NCI-H82 treated with DMSO at 0.1 percent for 48 hours (cell line): ENCODE measurements at regions not wholly inside any gene's neighbourhood (a gene's known extent, or its start where the extent isn't known, plus 50 kb on each side); places are given as distances from the start of the nearest gene placed in this dataset.
"Not testable (repeated sequence)": the region's sequence is repeated elsewhere in the genome, so short reads cannot be mapped to it uniquely, and the experiment has no call there.

Source experiments
- DNase-seq: peaks from one replicate; lab custom pipeline; 2025; ENCODE audit not compliant: unreplicated experiment; lab: John Stamatoyannopoulos, UW

DNA sequence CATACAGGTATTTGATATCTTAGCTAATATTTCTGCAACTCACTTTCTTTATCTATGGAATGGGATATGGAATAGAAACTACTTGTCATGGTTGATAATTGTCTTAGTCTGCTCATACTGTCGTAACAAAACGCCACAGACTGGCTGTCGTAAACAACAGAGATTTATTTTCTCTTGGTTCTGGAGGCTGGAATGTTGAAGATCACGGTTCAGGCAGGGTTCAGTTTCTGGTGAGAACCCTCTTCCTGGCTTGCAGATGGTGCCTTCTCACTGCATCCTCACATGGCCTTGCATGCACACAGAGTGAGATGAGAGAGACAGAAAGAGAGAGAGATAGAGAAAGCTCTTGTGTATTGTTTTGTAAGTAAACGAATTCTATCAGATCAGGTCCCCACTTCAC is 332.7 kb upstream of the MAGI2 start:
- no peak for DNase-seq

DNA sequence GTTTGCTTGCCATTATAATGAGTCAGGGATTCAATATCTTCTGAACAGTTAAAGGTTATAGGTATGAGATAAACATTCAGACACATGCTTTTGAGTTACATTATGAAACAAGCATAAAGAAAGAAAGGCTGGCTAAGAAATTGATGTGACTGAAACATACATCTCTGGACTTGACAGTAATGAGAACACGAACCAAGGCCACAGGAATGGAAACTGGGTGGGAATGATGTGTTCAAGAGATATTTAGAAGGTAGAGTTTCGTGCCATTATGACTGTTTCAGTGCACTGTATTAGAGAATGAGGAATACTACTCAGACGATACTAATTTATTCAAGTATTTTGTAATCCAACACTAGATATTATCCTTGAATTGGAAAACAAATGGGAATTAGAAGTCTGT is 332.1 kb upstream of the MAGI2 start:
- no peak for DNase-seq

DNA sequence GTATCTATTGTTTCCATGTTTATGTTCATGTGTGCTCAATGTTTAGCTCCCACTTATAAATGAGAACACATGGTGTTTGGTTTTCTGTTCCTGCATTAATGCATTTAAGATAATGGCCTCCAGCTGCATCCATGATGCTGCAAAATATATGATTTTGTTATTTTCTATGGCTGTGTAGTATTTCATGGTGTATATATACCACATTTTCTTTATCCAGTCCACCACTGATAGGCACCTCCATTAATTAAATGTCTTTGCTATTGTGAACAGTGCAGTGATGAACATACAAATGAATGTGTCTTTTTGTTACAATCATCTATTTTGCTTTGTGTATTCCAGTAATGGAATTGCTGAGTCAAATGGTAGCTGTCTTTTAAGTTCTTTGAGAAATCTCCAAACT is 329.4 kb upstream of the MAGI2 start:
- no peak for DNase-seq

DNA sequence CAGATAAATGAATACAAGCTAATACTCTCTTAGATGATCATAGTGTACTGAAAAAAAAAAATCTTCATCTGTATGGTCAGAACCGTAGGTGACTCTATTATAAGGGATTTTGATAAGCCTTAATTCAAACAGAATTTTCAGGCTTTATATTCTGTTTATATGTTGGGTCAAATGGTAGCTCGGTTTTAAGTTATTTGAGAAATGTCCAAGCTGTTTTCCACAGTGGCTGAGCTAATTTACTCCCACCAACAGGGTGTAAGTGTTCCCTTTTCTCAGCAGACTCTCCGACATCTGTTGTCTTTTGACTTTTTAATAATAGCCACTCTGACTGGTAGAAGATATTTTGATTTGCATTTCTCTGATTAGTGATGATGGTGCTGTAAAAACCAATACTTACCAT is 328.8 kb upstream of the MAGI2 start:
- DNase-seq: no peak

DNA sequence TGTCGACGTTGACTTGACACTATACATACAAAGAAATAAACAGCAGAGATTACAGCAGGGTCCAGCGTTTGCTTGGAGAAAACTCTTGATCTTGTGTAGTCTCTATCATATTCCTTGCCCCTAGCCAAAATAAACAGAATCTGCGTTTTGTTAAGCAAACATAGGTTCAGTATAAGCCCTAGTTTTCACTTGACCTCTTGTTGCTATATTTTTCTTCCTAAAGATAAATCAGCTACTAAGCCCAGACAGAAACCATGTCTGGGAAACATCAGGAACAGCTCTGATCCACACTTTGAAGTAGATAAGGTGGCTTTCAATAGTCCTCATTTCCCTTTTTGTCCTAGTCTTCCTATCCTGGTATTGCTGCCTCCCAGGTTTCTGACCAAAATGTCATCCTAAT is 328.2 kb upstream of the MAGI2 start:
- DNase-seq: no peak

DNA sequence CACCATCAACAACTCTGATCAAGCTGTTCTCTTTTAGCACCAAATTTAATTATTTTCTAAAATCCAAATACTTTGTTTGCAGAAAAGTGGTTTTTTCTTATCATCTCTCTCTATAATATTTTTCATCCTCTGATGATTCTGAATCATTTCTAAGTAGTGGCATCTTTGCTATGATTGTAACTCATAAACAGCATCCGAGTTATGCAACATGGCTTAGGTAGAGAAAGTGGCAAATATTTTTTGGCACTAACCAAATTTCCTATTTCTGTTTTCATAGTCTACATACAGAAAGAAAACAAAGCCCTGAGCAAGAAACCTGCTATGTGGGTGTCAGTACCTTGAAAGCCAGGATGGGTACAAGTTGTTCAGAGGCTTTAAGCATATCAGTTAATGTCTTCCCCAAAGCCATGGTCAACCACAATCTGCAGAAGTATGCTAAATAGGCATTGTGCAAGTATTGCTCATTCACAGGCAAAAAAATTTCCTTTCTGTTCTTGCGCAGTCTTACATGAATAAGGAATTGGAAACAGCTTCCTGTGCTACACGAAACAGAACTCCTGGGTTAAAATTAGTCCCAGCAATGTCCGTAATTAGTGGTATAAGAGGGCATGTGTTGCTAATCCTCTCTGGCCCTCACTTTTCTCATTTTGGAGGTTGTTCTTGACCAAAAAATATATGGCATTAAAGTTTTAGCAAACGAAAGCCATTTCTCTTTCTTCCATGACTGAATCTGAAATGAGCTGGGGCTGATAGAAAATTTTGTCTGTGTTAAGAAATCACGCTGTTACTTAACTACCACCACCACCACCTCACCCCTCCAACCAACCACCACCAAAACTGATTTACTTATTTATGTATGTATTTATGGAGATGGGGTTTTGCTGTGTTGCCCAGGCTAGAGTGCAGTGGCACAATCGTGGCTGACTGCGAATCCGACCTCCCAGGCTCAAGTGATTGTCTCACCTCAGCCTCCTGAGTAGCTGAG is 325.6 kb upstream of the MAGI2 start:
- no peak for DNase-seq

DNA sequence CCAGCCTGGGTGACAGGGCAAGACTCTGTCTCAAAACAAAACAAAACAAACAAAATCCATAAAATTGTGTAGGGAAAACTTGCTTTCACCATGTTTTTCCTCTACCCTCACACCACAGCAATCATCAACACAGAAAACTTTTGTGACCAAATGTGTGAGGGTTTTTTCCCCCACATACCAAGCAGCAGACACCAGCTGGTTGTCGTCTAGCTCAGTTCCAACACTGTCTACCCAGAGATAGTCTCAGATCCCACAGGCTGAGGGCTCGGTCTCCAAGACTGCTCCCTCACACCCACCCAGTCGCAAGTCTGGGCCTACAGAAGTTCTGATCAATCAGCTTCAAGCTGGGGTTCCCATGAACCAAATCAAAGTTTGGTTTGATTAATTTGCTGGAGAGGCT is 322.4 kb upstream of the MAGI2 start:
- no peak for DNase-seq

DNA sequence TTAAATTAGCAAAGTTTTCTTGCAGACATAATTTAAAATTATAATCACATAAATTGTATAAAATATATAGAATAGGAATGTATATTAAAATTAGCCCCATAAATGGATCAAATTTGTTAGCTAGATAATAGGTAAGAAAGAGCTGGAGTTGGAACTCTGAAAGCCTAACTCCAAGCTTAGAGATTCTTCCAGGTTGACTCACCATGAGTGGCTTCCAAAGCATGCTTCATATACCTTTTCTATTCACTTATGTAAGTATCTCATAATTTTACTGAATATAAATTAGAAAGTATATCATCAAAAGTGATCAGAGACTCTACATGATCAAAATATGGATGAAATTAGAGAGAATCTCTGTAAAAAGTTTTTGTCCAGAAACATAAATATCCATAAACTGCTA is 320.7 kb upstream of the MAGI2 start:
- no peak for DNase-seq

DNA sequence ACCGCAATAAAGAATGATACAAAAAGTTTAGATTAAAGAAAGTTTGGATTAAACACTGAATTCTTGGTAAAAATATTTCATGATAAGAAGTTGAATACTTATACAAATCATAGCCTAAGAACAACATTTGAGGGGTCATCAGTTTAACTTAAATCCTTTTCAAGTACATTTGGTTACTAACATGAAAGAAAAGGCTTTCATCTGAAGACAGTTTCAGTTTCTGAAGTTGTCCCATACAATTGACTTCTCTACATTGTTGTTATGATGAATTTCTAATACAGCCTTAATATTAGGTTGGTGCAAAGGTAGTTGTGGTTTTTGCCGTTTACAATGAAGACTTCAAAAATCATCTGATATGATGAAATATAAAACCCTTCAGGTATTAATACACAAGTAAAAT is 317.5 kb upstream of the MAGI2 start:
- DNase-seq: no peak

DNA sequence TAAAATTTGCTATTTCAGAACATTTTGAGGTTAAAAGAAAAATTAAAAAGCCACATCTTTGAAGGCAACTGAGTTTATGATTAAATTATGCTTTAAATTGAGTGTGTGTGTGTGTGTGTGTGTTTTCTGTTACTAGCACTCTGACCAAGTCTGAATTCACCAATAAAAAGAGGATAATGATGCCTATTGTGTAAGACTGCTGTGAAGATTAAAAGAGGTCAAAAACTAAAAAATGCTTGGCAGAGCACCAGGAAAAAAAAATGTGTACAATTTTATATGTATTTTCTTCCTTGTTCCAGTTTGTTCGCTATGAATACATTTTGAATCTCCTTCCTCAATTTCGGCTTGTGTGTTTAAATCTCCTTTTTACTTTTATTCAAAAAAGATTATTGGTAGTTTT is 316.6 kb upstream of the MAGI2 start:
- DNase-seq: no peak

DNA sequence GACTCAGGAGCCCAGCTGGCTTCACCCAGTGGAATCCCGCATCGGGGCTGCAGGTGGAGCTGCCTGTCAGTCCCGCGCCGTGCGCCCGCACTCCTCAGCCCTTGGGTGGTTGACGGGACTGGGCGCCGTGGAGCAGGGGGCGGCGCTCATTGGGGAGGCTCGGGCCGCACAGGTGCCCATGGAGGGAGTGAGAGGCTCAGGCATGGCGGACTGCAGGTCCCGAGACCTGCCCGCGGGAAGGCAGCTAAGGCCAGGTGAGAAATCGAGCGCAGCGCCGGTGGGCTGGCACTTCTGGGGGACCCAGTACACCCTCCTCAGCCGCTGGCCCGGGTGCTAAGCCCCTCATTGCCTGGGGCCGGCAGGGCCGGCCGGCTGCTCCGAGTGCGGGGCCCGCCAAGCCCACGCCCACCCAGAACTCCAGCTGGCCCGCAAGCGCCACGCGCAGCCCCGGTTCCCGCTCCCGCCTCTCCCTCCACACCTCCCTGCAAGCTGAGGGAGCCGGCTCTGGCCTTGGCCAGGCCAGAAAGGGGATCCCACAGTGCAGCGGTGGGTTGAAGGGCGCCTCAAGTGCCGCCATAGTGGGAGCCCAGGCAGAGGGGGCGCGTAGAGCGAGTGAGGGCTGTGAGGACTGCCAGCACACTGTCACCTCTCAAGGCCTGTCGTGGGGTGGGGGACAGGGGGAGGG is 314.6 kb upstream of the MAGI2 start:
- not testable (repeated sequence) for DNase-seq

DNA sequence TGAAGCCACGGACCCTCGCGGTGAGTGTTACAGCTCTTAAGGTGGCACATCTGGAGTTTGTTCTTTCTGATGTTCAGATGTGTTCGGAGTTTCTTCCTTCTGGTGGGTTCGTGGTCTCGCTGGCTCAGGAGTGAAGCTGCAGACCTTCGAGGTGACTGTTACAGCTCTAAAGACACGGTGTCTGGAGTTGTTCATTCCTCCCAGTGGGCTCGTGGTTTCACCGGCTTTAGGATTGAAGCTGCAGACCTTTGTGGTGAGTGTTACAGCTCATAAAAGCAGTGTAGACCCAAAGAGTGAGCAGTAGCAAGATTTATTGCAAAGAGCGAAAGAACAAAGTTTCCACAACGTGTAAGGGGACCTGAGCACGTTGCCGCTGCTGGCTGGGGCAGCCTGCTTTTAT is 313.7 kb upstream of the MAGI2 start:
- not testable (repeated sequence) for DNase-seq

DNA sequence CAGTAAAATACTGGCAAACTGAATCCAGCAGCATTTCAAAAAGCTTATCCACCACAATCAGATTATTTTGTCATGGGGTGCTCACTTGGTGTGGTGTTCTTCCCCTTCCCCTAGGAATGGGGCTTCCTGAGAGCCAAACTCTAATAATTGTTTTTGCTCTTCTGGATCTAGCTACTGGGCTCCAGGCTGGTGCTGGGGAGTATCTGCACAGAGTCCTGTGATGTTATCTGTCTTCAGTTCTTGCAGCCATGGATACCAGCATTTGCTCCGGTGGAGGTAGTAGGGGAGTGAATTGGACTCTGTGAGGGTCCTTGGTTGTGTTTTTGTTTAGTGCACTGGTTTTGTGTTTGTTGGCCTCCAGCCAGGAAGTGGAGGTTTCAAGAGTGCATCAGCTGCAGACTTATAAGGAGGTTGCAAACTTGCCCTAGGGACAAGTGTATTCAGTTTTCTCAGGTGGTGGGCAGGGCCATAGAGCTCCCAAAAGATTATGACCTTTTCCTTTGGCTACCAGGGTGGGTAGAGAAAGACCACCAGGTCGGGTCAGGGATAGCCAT is 308.5 kb upstream of the MAGI2 start:
- no peak for DNase-seq

DNA sequence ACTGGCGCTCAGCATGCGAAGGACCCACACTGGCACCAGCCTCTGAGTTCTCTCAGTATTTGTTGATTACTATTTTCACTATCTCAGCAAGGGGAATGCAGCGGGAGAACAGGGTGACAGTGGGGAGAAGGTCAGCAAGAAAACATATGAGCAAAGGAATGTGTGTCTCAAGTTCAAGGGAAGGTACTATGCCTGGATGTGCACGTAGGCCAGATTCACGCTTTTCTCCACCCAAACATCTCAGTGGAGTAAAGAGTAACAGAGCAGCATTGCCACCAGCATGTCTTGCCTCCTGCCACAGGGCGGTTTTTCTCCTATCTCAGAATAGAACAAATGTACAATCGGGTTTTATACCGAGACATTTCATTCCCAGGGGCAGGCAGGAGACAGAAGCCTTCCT is 297.5 kb upstream of the MAGI2 start:
- not testable (repeated sequence) for DNase-seq

DNA sequence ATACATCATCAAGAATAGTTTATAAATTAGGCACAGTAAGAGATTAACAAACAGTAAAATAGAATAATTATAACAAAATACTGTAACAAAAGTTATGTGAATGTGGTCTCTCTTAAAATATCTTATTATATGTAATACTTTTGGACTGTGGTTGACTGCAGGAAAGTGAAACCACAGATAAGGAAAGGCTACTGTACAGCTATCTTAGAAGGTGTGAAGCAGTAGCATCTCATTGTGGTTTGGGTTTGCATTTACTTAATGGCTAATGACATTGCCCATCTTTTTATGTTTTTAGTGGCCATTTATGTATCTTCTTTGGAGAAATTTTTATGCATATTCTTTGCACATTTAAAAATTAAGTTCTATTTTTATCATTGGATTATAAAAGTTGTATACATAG is 296.4 kb upstream of the MAGI2 start:
- no peak for DNase-seq

DNA sequence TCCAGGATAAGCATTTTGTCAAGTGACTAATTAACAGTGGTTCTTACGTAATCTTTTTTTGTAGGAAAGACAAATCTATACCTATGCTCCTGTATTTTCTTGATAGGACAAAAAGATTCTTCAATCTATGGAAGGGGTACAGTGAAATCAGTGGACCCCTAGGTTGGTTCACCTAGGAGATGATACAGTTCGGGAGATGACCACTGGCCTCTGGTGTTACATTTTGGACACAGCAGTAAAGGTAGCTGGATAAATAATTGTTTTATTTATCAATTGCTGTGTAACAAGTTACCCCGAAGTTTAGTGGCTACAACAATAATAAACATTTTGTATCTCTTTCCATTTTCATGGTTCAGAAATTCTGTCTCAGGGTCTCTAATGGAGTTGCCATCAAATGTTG is 288.2 kb upstream of the MAGI2 start:
- no peak for DNase-seq

DNA sequence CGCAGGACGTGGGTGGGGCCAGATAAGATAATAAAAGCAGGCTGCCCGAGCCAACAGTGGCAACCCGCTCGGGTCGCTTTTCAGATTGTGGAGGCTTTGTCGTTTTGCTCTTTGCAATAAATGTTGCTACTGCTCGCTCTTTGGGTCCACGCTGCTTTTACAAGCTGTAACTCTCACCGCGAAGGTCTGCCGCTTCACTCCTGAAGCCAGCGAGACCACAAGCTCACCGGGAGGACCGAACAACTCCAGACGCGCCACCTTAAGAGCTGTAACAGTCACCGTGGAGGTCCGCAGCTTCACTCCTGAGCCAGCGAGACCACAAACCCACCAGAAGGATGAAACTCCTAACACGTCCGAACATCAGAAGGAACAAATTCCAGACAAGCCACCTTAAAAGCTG is 286.6 kb upstream of the MAGI2 start:
- DNase-seq: no peak

DNA sequence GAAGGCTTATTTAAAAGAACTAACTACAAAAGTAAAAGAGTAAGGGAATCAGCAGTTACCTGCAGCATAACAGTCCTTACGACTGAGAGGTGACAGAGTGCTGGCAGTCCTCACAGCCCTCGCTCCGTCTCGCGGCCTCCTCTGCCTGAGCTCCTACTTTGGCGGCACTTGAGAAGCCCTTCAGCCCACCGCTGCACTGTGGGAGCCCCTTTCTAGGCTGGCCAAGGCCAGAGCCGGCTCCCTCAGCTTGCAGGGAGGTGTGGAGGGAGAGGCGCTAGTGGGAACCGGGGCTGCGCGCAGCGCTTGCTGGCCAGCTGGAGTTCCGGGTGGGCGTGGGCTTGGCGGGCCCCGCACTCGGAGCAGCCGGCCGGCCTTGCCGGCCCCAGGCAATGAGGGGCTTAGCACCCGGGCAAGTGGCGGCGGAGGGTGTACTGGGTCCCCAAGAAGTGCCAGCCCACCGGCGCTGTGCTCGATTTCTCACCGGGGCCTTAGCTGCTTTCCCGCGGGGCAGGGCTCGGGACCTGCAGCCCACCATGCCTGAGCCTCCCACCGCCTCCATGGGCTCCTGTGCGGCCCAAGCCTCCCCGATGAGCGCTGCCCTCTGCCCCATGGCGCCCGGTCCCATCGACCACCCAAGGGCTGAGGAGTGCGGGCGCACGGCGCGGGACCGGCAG is 285.7 kb upstream of the MAGI2 start:
- not testable (repeated sequence) for DNase-seq

DNA sequence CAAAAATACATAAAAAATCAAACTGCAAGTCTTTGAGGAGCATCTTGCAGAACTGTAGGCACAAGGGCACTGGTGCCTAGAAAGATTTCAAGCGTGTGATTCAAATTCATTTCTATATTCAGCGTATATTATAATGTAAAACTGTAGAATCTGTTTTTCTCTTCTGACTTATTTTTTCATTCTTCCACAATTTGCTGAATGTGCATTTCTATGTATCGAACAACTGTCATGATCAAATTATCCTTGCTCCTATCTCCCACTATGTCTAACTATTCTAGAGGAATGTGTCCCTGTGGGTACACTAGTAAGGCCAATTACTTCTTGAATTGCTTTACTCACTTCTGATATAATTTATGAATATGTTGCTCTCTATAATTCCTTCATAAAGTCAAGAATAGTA is 283.0 kb upstream of the MAGI2 start:
- no peak for DNase-seq

DNA sequence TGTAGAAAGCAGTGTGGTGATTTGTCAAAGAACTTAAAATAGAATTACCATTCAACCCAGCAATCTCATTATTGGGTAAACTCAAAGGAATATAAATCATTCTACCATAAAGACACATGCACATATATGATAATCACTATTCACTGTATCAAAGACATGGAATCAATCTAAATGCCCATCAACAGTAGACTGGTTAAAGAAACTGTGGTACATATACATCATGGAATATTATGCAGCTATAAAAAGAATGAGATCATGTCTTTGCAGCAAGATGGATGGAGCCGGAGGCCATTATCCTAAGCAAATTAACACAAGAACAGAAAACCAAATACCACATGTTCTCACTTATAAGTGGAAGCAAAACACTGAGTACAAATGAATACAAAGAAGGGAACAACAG is 281.5 kb upstream of the MAGI2 start:
- no peak for DNase-seq

DNA sequence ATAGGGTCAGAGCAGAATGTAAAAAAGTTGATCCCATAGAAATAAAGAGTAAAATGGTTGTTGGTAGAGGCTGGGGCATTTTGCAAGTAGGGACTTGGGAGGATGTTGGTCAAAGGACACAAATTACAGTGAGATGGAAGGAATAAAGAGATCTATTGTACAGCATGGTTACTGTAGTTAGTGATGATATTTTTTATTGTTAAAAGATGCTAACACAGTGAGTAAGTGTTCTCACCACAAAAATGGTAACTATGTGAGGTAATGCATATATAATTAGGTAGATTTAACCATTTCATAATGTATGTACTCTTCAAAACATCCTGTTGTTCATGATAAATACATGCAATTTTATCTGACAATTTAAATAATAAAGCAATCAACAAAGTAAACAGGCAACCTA is 280.7 kb upstream of the MAGI2 start:
- DNase-seq: no peak

DNA sequence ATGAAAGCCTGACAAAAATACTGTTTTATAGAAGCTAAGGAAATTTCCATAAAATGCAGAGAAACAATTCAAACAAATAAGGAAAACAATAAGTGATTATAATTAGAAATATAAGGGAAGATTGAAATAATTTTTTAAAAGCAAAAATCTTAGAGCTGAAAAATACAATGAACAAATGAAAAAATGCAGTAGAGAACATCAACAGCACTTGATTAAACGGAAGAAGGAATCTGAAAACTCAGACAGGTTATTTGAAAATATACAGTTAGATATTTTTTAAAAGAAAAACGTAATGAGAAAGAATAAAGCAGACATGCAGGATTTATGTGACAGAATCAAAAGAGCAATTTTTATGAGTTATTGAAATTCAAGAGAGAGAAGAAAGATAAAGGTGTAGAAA is 279.1 kb upstream of the MAGI2 start:
- DNase-seq: no peak
